ENCODE measurements at regions not wholly inside any gene's neighbourhood (a gene's known extent, or its start where the extent isn't known, plus 50 kb on each side); places are given as distances from the start of the nearest gene placed in this dataset.

GRCh38 chr3:99134986-99135385 lies 233.5 kb upstream of the DCBLD2 start:
- peaks cover 9% of the 10 kb centered on the region for H3K4me1 ChIP-seq (ENCODE audit: insufficient read depth, low read length)
- no peak overlapping the region for H3K4me3 ChIP-seq (ENCODE audit: insufficient read depth, low read depth, low read length)
- H3K4me2 ChIP-seq (ENCODE audit: low read length): no peak overlapping the region
- Mint-ChIP-seq H3K27me3 (ENCODE audit: low read depth, unreplicated experiment) (no peaks in the 10 kb centered on the region), H3K9me3 (ENCODE audit: unreplicated experiment) (peaks cover 6% of the 10 kb centered on the region), H3K27ac (ENCODE audit: unreplicated experiment) (no peak overlapping the region), H3K4me1 (ENCODE audit: low read depth, unreplicated experiment) (peaks cover 18% of the 10 kb centered on the region), H3K36me3 (ENCODE audit: low read depth, unreplicated experiment) (no peaks in the 10 kb centered on the region), H3K4me3 (ENCODE audit: unreplicated experiment) (no peak overlapping the region)
- H3K9me3 ChIP-seq (ENCODE audit: insufficient read depth, low read depth, low read length): no peaks in the 10 kb centered on the region
- DNase-seq (ENCODE audit: low read depth) (no peak), FAIRE-seq (no peak)
- no peak overlapping the region for H2AFZ ChIP-seq (ENCODE audit: low read depth, low read length)
- H3K27me3 ChIP-seq (ENCODE audit: insufficient read depth, low read length): no peaks in the 10 kb centered on the region
- H3K9ac ChIP-seq (ENCODE audit: low read length): no peak overlapping the region
- no peaks in the 10 kb centered on the region for H3K36me3 ChIP-seq (ENCODE audit: insufficient read depth, low read length)
- H4K20me1 ChIP-seq (ENCODE audit: insufficient read depth, low read length): no peaks in the 10 kb centered on the region
- no peak for TF ChIP-seq EZH2 (IDR thresholded peaks at IDR 0.05; ENCODE audit: insufficient read depth, low read length)
- TF ChIP-seq CTCF (IDR thresholded peaks at IDR 0.05; ENCODE audit: insufficient read depth, low read depth, low read length): no peak
- H3K27ac ChIP-seq (ENCODE audit: low read depth, low read length): no peak overlapping the region
- no peaks in the 10 kb centered on the region for H3K79me2 ChIP-seq (ENCODE audit: insufficient read depth, low read length)

GRCh38 chr3:99131876-99132275 lies 230.4 kb upstream of the DCBLD2 start:
- peaks cover 30% of the 10 kb centered on the region for H3K4me1 ChIP-seq (ENCODE audit: insufficient read depth, low read length)

More at GRCh38 chr3:99131876-99132275, 230.4 kb upstream of the DCBLD2 start:
- DNase-seq (ENCODE audit: low read depth): peak; percentile 71
- Histone ChIP-seq H3K79me2 (ENCODE audit: insufficient read depth, low read length) (no peaks in the 10 kb centered on the region), H3K9me3 (ENCODE audit: insufficient read depth, low read depth, low read length) (no peaks in the 10 kb centered on the region), H3K27ac (ENCODE audit: low read depth, low read length) (peak overlapping the region; percentile 61), H3K9ac (ENCODE audit: low read length) (no peak overlapping the region), H3K4me2 (ENCODE audit: low read length) (no peak overlapping the region), H3K36me3 (ENCODE audit: insufficient read depth, low read length) (no peaks in the 10 kb centered on the region), H2AFZ (ENCODE audit: low read depth, low read length) (no peak overlapping the region), H4K20me1 (ENCODE audit: insufficient read depth, low read length) (no peaks in the 10 kb centered on the region), H3K4me3 (ENCODE audit: insufficient read depth, low read depth, low read length) (no peak overlapping the region), H3K27me3 (ENCODE audit: insufficient read depth, low read length) (no peaks in the 10 kb centered on the region)
- FAIRE-seq: peak; percentile 83
- TF ChIP-seq EZH2 (IDR thresholded peaks at IDR 0.05; ENCODE audit: insufficient read depth, low read length) (no peak), CTCF (IDR thresholded peaks at IDR 0.05; ENCODE audit: insufficient read depth, low read depth, low read length) (no peak)
- Mint-ChIP-seq H3K27ac (ENCODE audit: unreplicated experiment) (peak overlapping the region; percentile 84), H3K4me3 (ENCODE audit: unreplicated experiment) (no peak overlapping the region), H3K4me1 (ENCODE audit: low read depth, unreplicated experiment) (peaks cover 38% of the 10 kb centered on the region), H3K27me3 (ENCODE audit: low read depth, unreplicated experiment) (no peaks in the 10 kb centered on the region), H3K9me3 (ENCODE audit: unreplicated experiment) (no peaks in the 10 kb centered on the region), H3K36me3 (ENCODE audit: low read depth, unreplicated experiment) (no peaks in the 10 kb centered on the region)
